Pancreas (tissue), 10 donors: ENCODE measurements at regions not wholly inside any gene's neighbourhood (a gene's known extent, or its start where the extent isn't known, plus 50 kb on each side); places are given as distances from the start of the nearest gene placed in this dataset.

ENCODE experiments used
- ATAC-seq, 4 donors: fragments of 200-7000 bp; cut with Tn5 transposase; one replicate each; pipeline versions ENCODE4 v1.8.0 to v1.9.1; 2020; ENCODE audit warnings: mild to moderate bottlenecking in 4 of 4, moderate library complexity in 4 of 4
- DNase-seq, 6 donors: peaks; one replicate each; pipeline ENCODE4 v3.0.0-alpha.2; 2020
- FAIRE-seq: peaks from 2 replicates; lab custom pipeline; 2012; peaks lifted over from hg19 to GRCh38; lab: Jason Lieb, UNC
- H3K27ac ChIP-seq, 4 donors: fragments of 200-600 bp; sonication (generic); 1 replicate in 3 of 4; 2 replicates in 1 of 4; pipeline versions ENCODE4 v1.5.0 to v1.8.0; 2020
- H3K27me3 ChIP-seq, 4 donors: fragments of 200-600 bp; one replicate each; pipeline ENCODE4 v1.8.0; 2021
- H3K36me3 ChIP-seq, 3 donors: fragments of 200-600 bp; sonication (generic) in 1 of 3; one replicate each; pipeline versions ENCODE4 v1.5.0 to v1.8.0; 2020 to 2021
- H3K4me1 ChIP-seq, 3 donors: fragments of 200-600 bp; one replicate each; pipeline ENCODE4 v1.8.0; 2021
- H3K4me3 ChIP-seq, 4 donors: fragments of 200-600 bp; sonication (generic) in 2 of 4; one replicate each; pipeline versions ENCODE4 v1.5.0 to v1.8.0; 2020 to 2021
- H3K9me3 ChIP-seq, 4 donors: fragments of 200-600 bp; one replicate each; pipeline ENCODE4 v1.8.0; 2021
- CTCF ChIP-seq, 4 donors: fragments of 200-600 bp; sonication (generic) in 3 of 4; IDR thresholded peaks; one replicate each; pipeline versions ENCODE4 v1.5.0 to v1.8.0; 2021; ENCODE audit warnings: antibody characterized with exemption in 4 of 4
- WGBS, 2 donors: extraction: QIAGEN DNeasy Blood & Tissue Kit; methylation state at CpG; one replicate each; pipeline ENCODE4 v1.1.7; 2013; 5-methylcytosine and 5-hydroxymethylcytosine counted together
- intact Hi-C, 3 donors: fragments of 100-400 bp; cut with DNase I; formaldehyde crosslinking; loops; one replicate each; pipeline versions ENCODE4 v1.11.1 to v1.14.2; 2022
- donor health status: healthy with polysubstance abuse.
- donor health status: DM: no; HTN: no; CAD: no; lungs with moderate emphysema.
- donor health status: DM: no; HTN: no; CAD: no.
- donor health status: control.
- donor health status: control.
- donor health status: Bipolar disorder and iron deficiency.
- donor health status: DM: yes; HTN: yes; CAD: no.
- donor health status: DM: no; HTN: no; CAD: no.
- donor health status: DM: no; HTN: no; CAD: no.
- donor health status: DM: yes; HTN: yes; CAD: no.

DNA sequence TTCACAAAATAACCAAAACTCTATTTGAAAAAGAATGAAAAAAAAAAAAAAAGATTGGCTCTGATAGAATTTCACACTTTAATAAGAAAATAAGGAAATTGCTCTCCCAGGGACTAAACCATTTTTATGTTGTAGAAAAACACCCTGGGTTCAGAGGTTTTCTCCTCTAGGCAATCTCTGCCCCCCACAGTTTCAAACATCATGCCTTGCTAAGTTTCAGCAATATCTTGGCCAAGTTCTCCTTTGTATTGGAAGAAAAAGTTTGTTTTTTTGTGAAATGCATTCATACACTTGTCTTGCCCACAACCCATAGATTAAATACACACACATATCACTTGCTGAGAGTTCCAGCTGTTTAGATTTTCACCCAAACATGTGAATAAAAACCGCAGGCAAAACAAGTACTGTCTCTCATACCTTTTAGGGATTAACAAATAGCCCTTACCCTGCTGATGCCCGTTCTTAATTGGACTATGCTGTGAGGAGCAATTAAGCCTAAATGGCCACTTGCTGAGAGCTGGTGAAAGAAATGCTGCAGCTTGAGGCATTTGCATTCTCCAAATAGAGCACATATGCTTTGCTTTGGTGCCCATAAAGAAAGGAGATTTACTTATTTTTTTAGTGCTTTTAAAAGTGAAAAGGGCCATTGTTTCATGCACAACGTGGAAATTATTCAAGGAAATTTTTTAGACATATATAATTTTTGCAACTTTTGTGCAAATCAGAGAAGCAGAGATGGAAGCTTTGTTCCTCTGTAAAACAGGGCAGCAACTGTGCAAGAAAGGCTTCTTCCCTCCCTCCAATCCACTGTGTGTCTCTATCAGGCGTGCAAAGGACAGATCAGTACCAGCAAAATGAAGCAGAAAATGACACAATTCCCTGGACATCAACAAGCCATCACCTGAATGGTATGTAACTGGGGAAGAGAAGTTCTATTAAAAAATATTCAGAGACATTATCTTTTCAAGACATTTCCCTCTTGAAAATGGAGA lies 262.4 kb upstream of the KIF2A start:
- WGBS, 2 donors, result 34 to 47% methylated on average over 4 of the region's 4 CpGs
- intact Hi-C loops, result no loop called here
- H3K36me3 ChIP-seq, result no peaks in the 10 kb centered on the region
- H3K4me3 ChIP-seq, result no peak overlapping the region
- DNase-seq (no peak), FAIRE-seq (no peak), ATAC-seq (no peak)
- H3K27me3 ChIP-seq, result no peaks in the 10 kb centered on the region
- H3K4me1 ChIP-seq, result no peaks in the 10 kb centered on the region
- no peak overlapping the region for H3K27ac ChIP-seq
- no peak for TF ChIP-seq CTCF (IDR thresholded peaks at IDR 0.05)
- no peaks in the 10 kb centered on the region for H3K9me3 ChIP-seq

DNA sequence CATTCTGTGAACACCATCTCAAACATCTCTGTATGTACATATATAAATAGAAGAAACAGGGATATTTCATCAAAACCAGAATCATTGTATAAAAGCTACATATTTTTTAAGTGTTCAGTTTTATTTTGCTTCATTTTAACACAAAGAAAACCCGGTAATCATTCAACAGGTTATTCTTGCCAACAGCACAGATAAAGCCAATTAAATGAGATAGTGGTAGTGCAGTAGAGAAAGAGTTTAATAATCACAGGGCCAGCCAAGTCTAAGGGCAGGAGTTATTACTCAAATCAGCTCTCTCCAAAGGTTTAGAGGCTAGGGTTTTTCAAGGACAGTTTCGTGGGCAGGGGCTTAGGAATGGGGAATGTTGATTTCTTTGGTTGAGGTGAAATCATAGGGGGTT lies 261.0 kb upstream of the KIF2A start:
- Histone ChIP-seq H3K4me1 (no peaks in the 10 kb centered on the region), H3K4me3 (no peak overlapping the region), H3K36me3 (no peaks in the 10 kb centered on the region), H3K27me3 (no peaks in the 10 kb centered on the region), H3K9me3 (no peaks in the 10 kb centered on the region), H3K27ac (no peak overlapping the region)
- no peak for FAIRE-seq
- ATAC-seq, result no peak
- WGBS, 2 donors, result 81 to 82% methylated on average over 2 of the region's 2 CpGs
- no peak for DNase-seq
- intact Hi-C loops, result no loop called here
- TF ChIP-seq CTCF (IDR thresholded peaks at IDR 0.05), result no peak

DNA sequence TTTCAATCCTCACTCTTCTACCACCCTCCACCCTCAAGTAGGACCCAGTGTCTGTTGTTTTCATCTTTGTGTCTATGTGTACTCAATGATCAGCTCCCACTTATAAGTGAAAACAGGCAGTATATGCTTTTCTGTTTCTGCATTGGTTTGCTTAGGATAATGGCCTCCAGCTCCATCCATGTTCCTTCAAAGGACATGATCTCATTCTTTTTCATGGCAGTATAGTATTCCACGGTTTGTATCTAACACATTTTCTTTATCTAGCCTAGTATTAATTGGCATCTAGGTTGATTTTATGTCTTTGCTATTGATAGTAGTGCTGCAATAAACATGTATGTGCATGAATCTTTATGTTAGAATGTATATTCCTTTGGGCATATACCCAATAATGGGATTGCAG lies 259.8 kb upstream of the KIF2A start:
- H3K4me3 ChIP-seq, result no peak overlapping the region
- H3K27ac ChIP-seq, result no peak overlapping the region
- WGBS, 2 donors, result 41 to 61% methylated on average over 1 of the region's 1 CpG
- intact Hi-C loops, result no loop called here
- no peaks in the 10 kb centered on the region for H3K27me3 ChIP-seq
- FAIRE-seq (no peak), ATAC-seq (no peak), DNase-seq (no peak)
- no peak for TF ChIP-seq CTCF (IDR thresholded peaks at IDR 0.05)
- no peaks in the 10 kb centered on the region for H3K36me3 ChIP-seq
- H3K4me1 ChIP-seq, result no peaks in the 10 kb centered on the region
- no peaks in the 10 kb centered on the region for H3K9me3 ChIP-seq

DNA sequence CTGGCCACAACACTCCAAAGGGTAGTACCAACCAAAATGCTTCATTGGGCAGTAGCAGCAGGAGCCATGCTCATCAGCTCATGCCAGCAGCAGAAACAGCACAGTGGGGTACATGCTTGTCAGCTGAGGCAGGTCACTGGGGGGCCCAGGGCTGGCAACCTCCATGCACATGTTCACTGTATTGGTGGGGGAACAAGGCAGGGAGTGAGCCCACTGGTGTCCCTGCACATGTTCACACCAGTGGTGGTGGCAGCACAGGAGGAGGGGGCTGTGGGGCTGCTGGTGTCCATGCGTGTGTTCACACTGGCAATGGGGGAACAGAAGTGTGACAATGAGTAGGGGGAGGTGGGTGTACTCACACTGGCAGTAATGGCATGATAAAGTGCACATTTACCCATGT lies 254.3 kb upstream of the KIF2A start:
- peak in 1 of 6 donors; percentile 50 for DNase-seq
- 92 to 100% methylated on average over 1 of the region's 1 CpG for WGBS, 2 donors
- FAIRE-seq, result no peak
- Histone ChIP-seq H3K9me3 (no peaks in the 10 kb centered on the region), H3K27ac (no peak overlapping the region), H3K36me3 (no peaks in the 10 kb centered on the region), H3K4me1 (no peaks in the 10 kb centered on the region), H3K27me3 (no peaks in the 10 kb centered on the region), H3K4me3 (no peak overlapping the region)
- no peak for TF ChIP-seq CTCF (IDR thresholded peaks at IDR 0.05)
- intact Hi-C loops, result no loop called here
- no peak for ATAC-seq

GRCh38 chr5:62059960-62060359 lies 246.0 kb upstream of the KIF2A start:
- intact Hi-C loops, result no loop called here
- no peaks in the 10 kb centered on the region for H3K36me3 ChIP-seq
- H3K27me3 ChIP-seq, result no peaks in the 10 kb centered on the region
- no peak overlapping the region for H3K4me3 ChIP-seq
- no peak for TF ChIP-seq CTCF (IDR thresholded peaks at IDR 0.05)
- WGBS, 2 donors, result 32 to 33% methylated on average over 2 of the region's 2 CpGs
- DNase-seq, result no peak
- no peaks in the 10 kb centered on the region for H3K4me1 ChIP-seq
- no peaks in the 10 kb centered on the region for H3K9me3 ChIP-seq
- no peak overlapping the region for H3K27ac ChIP-seq
- no peak for ATAC-seq
- no peak for FAIRE-seq
